PC-3 (cell line): ENCODE measurements at regions not wholly inside any gene's neighbourhood (a gene's known extent, or its start where the extent isn't known, plus 50 kb on each side); places are given as distances from the start of the nearest gene placed in this dataset.

Experiments
- ATAC-seq: fragments of 200-7000 bp; cut with Tn5 transposase; 2 replicates; pipeline ENCODE4 v1.9.1; 2020; ENCODE audit warnings: mild to moderate bottlenecking, moderate library complexity
- BruUV-seq: library from RNA; stranded (reverse); fragments of 400-500 nt; replicated peaks from 2 replicates; lab custom pipeline; 2021; lab: Mats Ljungman, UMichigan
- CTCF ChIA-PET: fragments of 300-600 bp; sonication (Branson Sonifier 250); formaldehyde crosslinking; loops from one replicate; lab custom pipeline; 2022; ENCODE audit warnings: antibody characterized with exemption; lab: Charles Lee
- POLR2A ChIA-PET: fragments of 300-600 bp; sonication (Branson Sonifier 250); formaldehyde crosslinking; loops from one replicate; lab custom pipeline; 2022; ENCODE audit warnings: antibody characterized with exemption; ENCODE audit not compliant: unreplicated experiment; lab: Charles Lee
- DNase-seq: peaks from one replicate; pipeline ENCODE4 v3.0.0-alpha.2; 2015
- H2AFZ ChIP-seq: fragments of 300-600 bp; sonication (generic); 2 replicates; pipeline ENCODE4 v1.6.0; 2016; ENCODE audit warnings: antibody characterized with exemption, low read length
- H3F3A ChIP-seq: fragments of 300-600 bp; sonication (generic); one replicate; pipeline ENCODE4 v1.6.0; 2017; ENCODE audit warnings: antibody characterized with exemption, low read length, control low read depth, mild to moderate bottlenecking; ENCODE audit not compliant: unreplicated experiment
- H3K27ac ChIP-seq: fragments of 300-600 bp; sonication (generic); 2 replicates; pipeline ENCODE4 v1.5.1; 2016; ENCODE audit warnings: mild to moderate bottlenecking, low read length
- H3K27me3 ChIP-seq: fragments of 300-600 bp; sonication (generic); 2 replicates; pipeline ENCODE4 v1.6.1; 2016; ENCODE audit warnings: low read length, mixed read lengths
- H3K36me3 ChIP-seq: fragments of 300-600 bp; sonication (generic); 2 replicates; pipeline ENCODE4 v1.6.1; 2016; ENCODE audit warnings: low read depth, mixed run types, low read length, mixed read lengths
- H3K4me1 ChIP-seq: fragments of 300-600 bp; sonication (generic); 2 replicates; pipeline ENCODE4 v1.5.1; 2016; ENCODE audit warnings: low read length; ENCODE audit not compliant: insufficient read depth
- H3K4me2 ChIP-seq: fragments of 300-600 bp; sonication (generic); 2 replicates; pipeline ENCODE4 v1.6.0; 2016; ENCODE audit warnings: low read length
- H3K4me3 ChIP-seq: fragments of 300-600 bp; sonication (generic); 2 replicates; pipeline ENCODE4 v1.5.1; 2016; ENCODE audit warnings: mild to moderate bottlenecking, low read length, mixed read lengths
- H3K79me2 ChIP-seq: fragments of 300-600 bp; sonication (generic); 2 replicates; pipeline ENCODE4 v1.6.1; 2017; ENCODE audit warnings: low read length, mixed read lengths
- H3K9ac ChIP-seq: fragments of 300-600 bp; sonication (generic); 2 replicates; pipeline ENCODE4 v1.6.0; 2016; ENCODE audit warnings: mild to moderate bottlenecking, low read length
- H3K9me2 ChIP-seq: fragments of 300-600 bp; sonication (generic); replicated peaks from 2 replicates; pipeline ENCODE4 v1.6.1; 2016; ENCODE audit warnings: mixed run types, low read length, mixed read lengths
- H3K9me3 ChIP-seq: fragments of 300-600 bp; sonication (generic); 2 replicates; pipeline ENCODE4 v1.6.1; 2016; ENCODE audit warnings: low read length, mixed read lengths
- H4K20me1 ChIP-seq: fragments of 300-600 bp; sonication (generic); 2 replicates; pipeline ENCODE4 v1.6.1; 2016; ENCODE audit warnings: low read length, mixed read lengths
- CTCF ChIP-seq: fragments of 300-600 bp; sonication (generic); conservative IDR thresholded peaks from 2 replicates; pipeline ENCODE4 v1.5.1; 2017; ENCODE audit warnings: antibody characterized with exemption, low read depth, mild to moderate bottlenecking, low read length
- EZH2 ChIP-seq: fragments of 300-600 bp; sonication (generic); IDR thresholded peaks from one replicate; pipeline ENCODE4 v1.6.1; 2017; ENCODE audit warnings: antibody characterized with exemption, mild to moderate bottlenecking, low read length; ENCODE audit not compliant: unreplicated experiment
- EZH2phosphoT487 ChIP-seq: fragments of 300-600 bp; sonication (generic); IDR thresholded peaks from 2 replicates; pipeline ENCODE4 v1.6.1; 2018; ENCODE audit warnings: mild to moderate bottlenecking, antibody characterized with exemption, low read length, borderline replicate concordance
- intact Hi-C: fragments of 100-400 bp; cut with micrococcal nuclease; formaldehyde crosslinking; loops from 2 replicates; pipeline ENCODE4 v1.9.0; 2023

- Histone ChIP-seq H3K27ac (no peak overlapping the region), H3K9me3 (0 out of 2 replicates have a peak, but pooled peaks cover 13% of the 10 kb centered on the region), H3K4me1 (no peaks in the 10 kb centered on the region), H3K4me2 (no peak overlapping the region), H3F3A (no peaks in the 10 kb centered on the region), H2AFZ (no peak overlapping the region), H3K27me3 (no peaks in the 10 kb centered on the region), H3K79me2 (no peaks in the 10 kb centered on the region), H4K20me1 (no peaks in the 10 kb centered on the region), H3K9ac (no peak overlapping the region), H3K36me3 (no peaks in the 10 kb centered on the region), H3K9me2 (no peaks in the 10 kb centered on the region), H3K4me3 (no peak overlapping the region)
- DNase-seq = no peak
- no peak for ATAC-seq
- TF ChIP-seq EZH2phosphoT487 (no peak), CTCF (no peak), EZH2 (no peak)
- BruUV-seq = no TSS peak
- ChIA-PET CTCF (no interaction called here), POLR2A (no interaction called here)
- intact Hi-C loops = no loop called here
These were observed 407.9 kb upstream of the TNP1 start for GRCh38 chr2:217267758-217268157.

GRCh38 chr2:217263756-217264155, 403.9 kb upstream of the TNP1 start:
- H3K27ac ChIP-seq = no peak overlapping the region
- H3K79me2 ChIP-seq = no peaks in the 10 kb centered on the region
- DNase-seq = no peak
- H3K4me1 ChIP-seq = no peaks in the 10 kb centered on the region
- no peaks in the 10 kb centered on the region for H3F3A ChIP-seq
- H3K9ac ChIP-seq = no peak overlapping the region
- 0 out of 2 replicates have a peak, but pooled peaks cover 13% of the 10 kb centered on the region for H3K9me3 ChIP-seq
- ChIA-PET CTCF (no interaction called here), POLR2A (no interaction called here)
- no peak overlapping the region for H3K4me3 ChIP-seq
- BruUV-seq = no TSS peak
- ATAC-seq = no peak
- no peak overlapping the region for H3K4me2 ChIP-seq
- H3K9me2 ChIP-seq = no peaks in the 10 kb centered on the region
- no peaks in the 10 kb centered on the region for H4K20me1 ChIP-seq
- TF ChIP-seq EZH2phosphoT487 = no peak
- no peak for TF ChIP-seq CTCF
- TF ChIP-seq EZH2 = no peak
- H2AFZ ChIP-seq = no peak overlapping the region
- H3K27me3 ChIP-seq = no peaks in the 10 kb centered on the region
- no peaks in the 10 kb centered on the region for H3K36me3 ChIP-seq
- intact Hi-C loops = no loop called here

- Histone ChIP-seq H3K4me1 (no peaks in the 10 kb centered on the region), H3K27ac (no peak overlapping the region), H4K20me1 (no peaks in the 10 kb centered on the region), H3K79me2 (no peaks in the 10 kb centered on the region), H2AFZ (no peak overlapping the region), H3F3A (no peaks in the 10 kb centered on the region), H3K27me3 (no peaks in the 10 kb centered on the region), H3K36me3 (no peaks in the 10 kb centered on the region), H3K9me3 (0 out of 2 replicates have a peak, but pooled peaks cover 6% of the 10 kb centered on the region), H3K9ac (no peak overlapping the region), H3K4me3 (no peak overlapping the region), H3K9me2 (no peaks in the 10 kb centered on the region), H3K4me2 (no peak overlapping the region)
- CTCF ChIA-PET = no interaction called here
- POLR2A ChIA-PET = no interaction called here
- intact Hi-C loops = no loop called here
- TF ChIP-seq CTCF = no peak
- TF ChIP-seq EZH2 = no peak
- no peak for TF ChIP-seq EZH2phosphoT487
- ATAC-seq = no peak
- DNase-seq = no peak
- BruUV-seq = no TSS peak
These were observed 403.0 kb upstream of the TNP1 start for GRCh38 chr2:217262911-217263310.
